ENCODE measurements at regions not wholly inside any gene's neighbourhood (a gene's known extent, or its start where the extent isn't known, plus 50 kb on each side); places are given as distances from the start of the nearest gene placed in this dataset.
A peak's percentile ranks its signal among the peaks of the same experiment; 100 is the strongest.

GRCh38 chr1:214216021-214216420 lies 64.9 kb upstream of the SMYD2 start:
- no peak for TF ChIP-seq CTCF (conservative IDR thresholded peaks at IDR 0.05; ENCODE audit: low read depth, low read length)
- no peak for DNase-seq (ENCODE audit: low read depth)
- H3K4me3 ChIP-seq (ENCODE audit: low read length), result no peak overlapping the region

- TF ChIP-seq CTCF (conservative IDR thresholded peaks at IDR 0.05; ENCODE audit: low read depth, low read length), result no peak
- DNase-seq (ENCODE audit: low read depth), result no peak
- no peak overlapping the region for H3K4me3 ChIP-seq (ENCODE audit: low read length)
Observed at GRCh38 chr1:214216779-214217178, 64.2 kb upstream of the SMYD2 start.

- DNase-seq (ENCODE audit: low read depth), result no peak
- H3K4me3 ChIP-seq (ENCODE audit: low read length), result no peak overlapping the region
- no peak for TF ChIP-seq CTCF (conservative IDR thresholded peaks at IDR 0.05; ENCODE audit: low read depth, low read length)
Observed at GRCh38 chr1:214219902-214220301, 61.1 kb upstream of the SMYD2 start.

GRCh38 chr1:214220891-214221290 lies 60.1 kb upstream of the SMYD2 start:
- no peak overlapping the region for H3K4me3 ChIP-seq (ENCODE audit: low read length)
- no peak for DNase-seq (ENCODE audit: low read depth)
- TF ChIP-seq CTCF (conservative IDR thresholded peaks at IDR 0.05; ENCODE audit: low read depth, low read length), result no peak

GRCh38 chr1:214224611-214225354 lies 56.2 kb upstream of the SMYD2 start:
- no peak for DNase-seq (ENCODE audit: low read depth)
- H3K4me3 ChIP-seq (ENCODE audit: low read length), result peak overlapping the region; percentile 49
- TF ChIP-seq CTCF (conservative IDR thresholded peaks at IDR 0.05; ENCODE audit: low read depth, low read length), result no peak

GRCh38 chr1:214228976-214229375 lies 52.0 kb upstream of the SMYD2 start:
- no peak for TF ChIP-seq CTCF (conservative IDR thresholded peaks at IDR 0.05; ENCODE audit: low read depth, low read length)
- DNase-seq (ENCODE audit: low read depth), result no peak
- no peak overlapping the region for H3K4me3 ChIP-seq (ENCODE audit: low read length)

- no peak for DNase-seq (ENCODE audit: low read depth)
- no peak overlapping the region for H3K4me3 ChIP-seq (ENCODE audit: low read length)
- TF ChIP-seq CTCF (conservative IDR thresholded peaks at IDR 0.05; ENCODE audit: low read depth, low read length), result no peak
Observed at GRCh38 chr1:214229736-214230135, 51.2 kb upstream of the SMYD2 start.
